ENCODE measurements at regions not wholly inside any gene's neighbourhood (a gene's known extent, or its start where the extent isn't known, plus 50 kb on each side); places are given as distances from the start of the nearest gene placed in this dataset.

GRCh38 chr4:65120287-65120686, 550.0 kb downstream of the EPHA5 start:
- no peak for DNase-seq

GRCh38 chr4:65102419-65102818, 567.9 kb downstream of the EPHA5 start:
- DNase-seq, result no peak

GRCh38 chr4:65096630-65097029, 573.7 kb downstream of the EPHA5 start:
- no peak for DNase-seq

- DNase-seq, result no peak
These were observed 580.6 kb downstream of the EPHA5 start for GRCh38 chr4:65089666-65090065.

GRCh38 chr4:65083076-65083475, 587.2 kb downstream of the EPHA5 start:
- DNase-seq, result no peak

- DNase-seq, result no peak
These were observed 598.7 kb downstream of the EPHA5 start for GRCh38 chr4:65071564-65071963.

GRCh38 chr4:65069177-65069576, 601.1 kb downstream of the EPHA5 start:
- DNase-seq, result no peak

- no peak for DNase-seq
These were observed 604.2 kb downstream of the EPHA5 start for GRCh38 chr4:65066106-65066505.

GRCh38 chr4:65063601-65064000, 606.7 kb downstream of the EPHA5 start:
- no peak for DNase-seq

- no peak for DNase-seq
These were observed 619.5 kb downstream of the EPHA5 start for GRCh38 chr4:65050786-65051185.

- no peak for DNase-seq
These were observed 623.8 kb downstream of the EPHA5 start for GRCh38 chr4:65046192-65047133.

GRCh38 chr4:65033899-65034298, 624.6 kb upstream of the TECRL start:
- DNase-seq, result no peak

GRCh38 chr4:65028592-65028991, 619.3 kb upstream of the TECRL start:
- DNase-seq, result no peak

GRCh38 chr4:65023883-65024670, 614.8 kb upstream of the TECRL start:
- no peak for DNase-seq

- DNase-seq, result no peak
These were observed 613.8 kb upstream of the TECRL start for GRCh38 chr4:65023081-65023480.

GRCh38 chr4:65021737-65022136, 612.5 kb upstream of the TECRL start:
- no peak for DNase-seq

GRCh38 chr4:65021149-65021548, 611.9 kb upstream of the TECRL start:
- no peak for DNase-seq

GRCh38 chr4:65019775-65020174, 610.5 kb upstream of the TECRL start:
- no peak for DNase-seq

- DNase-seq, result no peak
These were observed 609.1 kb upstream of the TECRL start for GRCh38 chr4:65018313-65018712.

- no peak for DNase-seq
These were observed 604.8 kb upstream of the TECRL start for GRCh38 chr4:65014078-65014477.

GRCh38 chr4:65007841-65008439, 598.7 kb upstream of the TECRL start:
- peak; percentile 6 for DNase-seq

- no peak for DNase-seq
These were observed 565.9 kb upstream of the TECRL start for GRCh38 chr4:64975177-64975576.

GRCh38 chr4:64969081-64969480, 559.8 kb upstream of the TECRL start:
- DNase-seq, result no peak
